ENCODE measurements at regions not wholly inside any gene's neighbourhood (a gene's known extent, or its start where the extent isn't known, plus 50 kb on each side); places are given as distances from the start of the nearest gene placed in this dataset.
"Not testable (repeated sequence)": the region's sequence is repeated elsewhere in the genome, so short reads cannot be mapped to it uniquely, and the experiment has no call there.

GRCh38 chr21:28016571-28016970 is 976.1 kb downstream of the LTN1 start:
- no peak for DNase-seq (ENCODE audit: low spot score)
- no peak overlapping the region for H3K27ac Mint-ChIP-seq
- no peaks in the 10 kb centered on the region for H3K27me3 Mint-ChIP-seq (ENCODE audit: low read depth)
- H3K9me3 Mint-ChIP-seq = no peaks in the 10 kb centered on the region
- no peaks in the 10 kb centered on the region for H3K36me3 Mint-ChIP-seq
- ATAC-seq = no peak
- ChIA-PET POLR2A (no interaction called here), CTCF (no interaction called here)
- H3K4me3 Mint-ChIP-seq = no peak overlapping the region
- TF ChIP-seq NFYB (CRISPR knock-in tag; conservative IDR thresholded peaks at IDR 0.05; ENCODE audit: low read depth) (no peak), ERG (CRISPR knock-in tag; IDR thresholded peaks at IDR 0.05) (no peak), FOXP1 (CRISPR knock-in tag; IDR thresholded peaks at IDR 0.05; ENCODE audit: borderline replicate concordance) (no peak), CBFB (CRISPR knock-in tag; IDR thresholded peaks at IDR 0.05; ENCODE audit: low read depth) (no peak)
- H3K4me1 Mint-ChIP-seq = no peaks in the 10 kb centered on the region; the same call in 1 of the 2 replicates

- POLR2A ChIA-PET; H3K9me3 Mint-ChIP-seq; H3K36me3 Mint-ChIP-seq; H3K4me1 Mint-ChIP-seq; H3K27me3 Mint-ChIP-seq (ENCODE audit: low read depth); H3K27ac Mint-ChIP-seq; CTCF ChIA-PET; ATAC-seq; DNase-seq (ENCODE audit: low spot score); H3K4me3 Mint-ChIP-seq: not testable (repeated sequence)
Measured at GRCh38 chr21:28013123-28013522, 979.6 kb downstream of the LTN1 start.

GRCh38 chr21:28011970-28012369 is 980.7 kb downstream of the LTN1 start:
- H3K36me3 Mint-ChIP-seq; CTCF ChIA-PET; DNase-seq (ENCODE audit: low spot score); ATAC-seq; POLR2A ChIA-PET; H3K4me3 Mint-ChIP-seq; H3K27ac Mint-ChIP-seq; H3K4me1 Mint-ChIP-seq; H3K27me3 Mint-ChIP-seq (ENCODE audit: low read depth); H3K9me3 Mint-ChIP-seq: not testable (repeated sequence)

- H3K36me3 Mint-ChIP-seq; CTCF ChIA-PET; ATAC-seq; H3K27me3 Mint-ChIP-seq (ENCODE audit: low read depth); H3K27ac Mint-ChIP-seq; H3K4me3 Mint-ChIP-seq; H3K9me3 Mint-ChIP-seq; DNase-seq (ENCODE audit: low spot score); H3K4me1 Mint-ChIP-seq; POLR2A ChIA-PET: not testable (repeated sequence)
Measured at GRCh38 chr21:28008245-28008644, 984.4 kb downstream of the LTN1 start.

- CTCF ChIA-PET; ATAC-seq; H3K4me1 Mint-ChIP-seq; DNase-seq (ENCODE audit: low spot score); H3K9me3 Mint-ChIP-seq; H3K27ac Mint-ChIP-seq; H3K36me3 Mint-ChIP-seq; POLR2A ChIA-PET; H3K4me3 Mint-ChIP-seq; H3K27me3 Mint-ChIP-seq (ENCODE audit: low read depth): not testable (repeated sequence)
Measured at GRCh38 chr21:28003627-28004026, 989.0 kb downstream of the LTN1 start.

- CTCF ChIA-PET; H3K27me3 Mint-ChIP-seq (ENCODE audit: low read depth); H3K9me3 Mint-ChIP-seq; H3K36me3 Mint-ChIP-seq; H3K27ac Mint-ChIP-seq; H3K4me3 Mint-ChIP-seq; POLR2A ChIA-PET; H3K4me1 Mint-ChIP-seq; DNase-seq (ENCODE audit: low spot score); ATAC-seq: not testable (repeated sequence)
Measured at GRCh38 chr21:27996906-27997305, 995.8 kb downstream of the LTN1 start.

- H3K4me1 Mint-ChIP-seq; H3K4me3 Mint-ChIP-seq; H3K27me3 Mint-ChIP-seq (ENCODE audit: low read depth); CTCF ChIA-PET; H3K9me3 Mint-ChIP-seq; DNase-seq (ENCODE audit: low spot score); H3K36me3 Mint-ChIP-seq; POLR2A ChIA-PET; ATAC-seq; H3K27ac Mint-ChIP-seq: not testable (repeated sequence)
Measured at GRCh38 chr21:27984663-27985325, 1007.9 kb downstream of the LTN1 start.

- H3K9me3 Mint-ChIP-seq; H3K36me3 Mint-ChIP-seq; POLR2A ChIA-PET; ATAC-seq; H3K27me3 Mint-ChIP-seq (ENCODE audit: low read depth); CTCF ChIA-PET; H3K4me3 Mint-ChIP-seq; DNase-seq (ENCODE audit: low spot score); H3K27ac Mint-ChIP-seq; H3K4me1 Mint-ChIP-seq: not testable (repeated sequence)
Measured at GRCh38 chr21:27979446-27979845, 1012.6 kb upstream of the ADAMTS5 start.
